Gastrocnemius medialis (tissue), 4 donors: ENCODE measurements at regions not wholly inside any gene's neighbourhood (a gene's known extent, or its start where the extent isn't known, plus 50 kb on each side); places are given as distances from the start of the nearest gene placed in this dataset.

Experiments used
- POLR2A ChIP-seq, 2 donors: fragments of 450-650 bp; IDR thresholded peaks; one replicate each; pipeline ENCODE4 v1.6.1; 2017; ENCODE audit warnings: antibody characterized with exemption in 2 of 2, mild to moderate bottlenecking in 2 of 2, moderate library complexity in 2 of 2
- TF ChIP-seq, protein P1 (sequence below), 5 experiments: fragments of 450-650 bp in 3 of 5; fragments of 200-600 bp in 2 of 5; sonication (generic) in 2 of 5; IDR thresholded peaks in 4 of 5; conservative IDR thresholded peaks in 1 of 5; 1 replicate in 4 of 5; 2 replicates in 1 of 5; pipeline ENCODE4 v1.5.1; 2016 to 2019; ENCODE audit warnings: antibody characterized with exemption in 5 of 5, mild to moderate bottlenecking in 3 of 5, moderate library complexity in 3 of 5

DNA sequence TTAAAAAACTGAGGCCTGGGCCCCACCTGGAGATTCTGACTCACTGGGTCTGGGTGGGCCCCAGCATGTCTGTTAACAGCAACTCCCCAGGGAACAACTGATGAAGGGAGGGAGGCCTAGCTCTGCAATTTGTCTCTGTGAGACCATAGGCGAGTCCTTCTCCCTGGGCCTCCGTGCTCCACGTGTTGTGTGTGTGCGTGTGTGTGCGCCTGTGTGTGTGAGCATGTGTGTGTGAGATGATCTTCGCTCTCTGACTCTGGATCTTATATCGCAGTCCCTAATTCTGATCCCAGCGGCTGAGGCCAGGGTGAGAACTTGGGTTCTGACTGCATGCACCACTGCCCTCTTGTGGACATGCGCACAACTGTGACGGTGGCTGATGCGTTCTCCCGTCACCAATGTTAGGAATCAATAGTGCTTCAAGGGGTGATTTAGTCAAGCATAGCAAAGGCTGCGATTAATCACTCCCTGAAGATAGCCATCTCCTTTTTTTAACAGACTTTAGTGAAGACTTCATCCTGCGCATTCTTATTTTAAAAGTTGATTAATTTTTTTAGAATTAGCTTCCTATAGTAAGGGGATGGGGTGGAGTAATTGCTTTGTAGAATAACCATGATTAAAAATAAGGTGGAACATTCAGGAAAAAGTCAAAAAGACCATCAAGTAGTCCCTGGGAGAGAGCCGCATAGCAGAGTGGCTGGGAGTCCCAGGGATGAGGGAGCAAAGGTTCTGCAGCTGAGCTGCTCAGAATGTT, 62.4 kb upstream of the USP24 start:
- TF ChIP-seq, protein P1, sequence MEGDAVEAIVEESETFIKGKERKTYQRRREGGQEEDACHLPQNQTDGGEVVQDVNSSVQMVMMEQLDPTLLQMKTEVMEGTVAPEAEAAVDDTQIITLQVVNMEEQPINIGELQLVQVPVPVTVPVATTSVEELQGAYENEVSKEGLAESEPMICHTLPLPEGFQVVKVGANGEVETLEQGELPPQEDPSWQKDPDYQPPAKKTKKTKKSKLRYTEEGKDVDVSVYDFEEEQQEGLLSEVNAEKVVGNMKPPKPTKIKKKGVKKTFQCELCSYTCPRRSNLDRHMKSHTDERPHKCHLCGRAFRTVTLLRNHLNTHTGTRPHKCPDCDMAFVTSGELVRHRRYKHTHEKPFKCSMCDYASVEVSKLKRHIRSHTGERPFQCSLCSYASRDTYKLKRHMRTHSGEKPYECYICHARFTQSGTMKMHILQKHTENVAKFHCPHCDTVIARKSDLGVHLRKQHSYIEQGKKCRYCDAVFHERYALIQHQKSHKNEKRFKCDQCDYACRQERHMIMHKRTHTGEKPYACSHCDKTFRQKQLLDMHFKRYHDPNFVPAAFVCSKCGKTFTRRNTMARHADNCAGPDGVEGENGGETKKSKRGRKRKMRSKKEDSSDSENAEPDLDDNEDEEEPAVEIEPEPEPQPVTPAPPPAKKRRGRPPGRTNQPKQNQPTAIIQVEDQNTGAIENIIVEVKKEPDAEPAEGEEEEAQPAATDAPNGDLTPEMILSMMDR (IDR thresholded peaks at IDR 0.05 in 4 of 5, conservative IDR thresholded peaks at IDR 0.05 in 1 of 5): peak; percentile 83 to 95 (median 89)
- no peak for TF ChIP-seq POLR2A (IDR thresholded peaks at IDR 0.05)
